ENCODE measurements at regions not wholly inside any gene's neighbourhood (a gene's known extent, or its start where the extent isn't known, plus 50 kb on each side); places are given as distances from the start of the nearest gene placed in this dataset.

DNA sequence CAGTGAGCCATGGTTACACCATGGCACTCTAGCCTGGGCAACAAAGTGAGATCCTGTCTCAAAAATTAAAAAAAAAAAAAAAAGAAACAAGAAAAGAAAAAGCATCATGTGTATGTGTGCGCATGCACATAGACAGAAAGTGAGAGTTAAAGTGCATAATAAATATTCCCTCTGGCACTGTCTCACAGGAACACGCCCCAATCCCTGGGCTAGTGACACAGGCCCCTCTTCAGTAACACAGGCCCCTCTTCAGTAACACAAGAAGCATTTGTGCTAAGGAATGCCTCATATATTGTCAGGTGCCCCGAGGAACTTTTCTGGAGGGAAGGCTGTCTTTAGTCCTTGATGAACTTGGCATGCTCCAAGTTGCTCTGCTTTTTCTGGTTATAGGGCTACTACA lies 57.5 kb downstream of the RPL27A start:
- DNase-seq, result no peak

DNA sequence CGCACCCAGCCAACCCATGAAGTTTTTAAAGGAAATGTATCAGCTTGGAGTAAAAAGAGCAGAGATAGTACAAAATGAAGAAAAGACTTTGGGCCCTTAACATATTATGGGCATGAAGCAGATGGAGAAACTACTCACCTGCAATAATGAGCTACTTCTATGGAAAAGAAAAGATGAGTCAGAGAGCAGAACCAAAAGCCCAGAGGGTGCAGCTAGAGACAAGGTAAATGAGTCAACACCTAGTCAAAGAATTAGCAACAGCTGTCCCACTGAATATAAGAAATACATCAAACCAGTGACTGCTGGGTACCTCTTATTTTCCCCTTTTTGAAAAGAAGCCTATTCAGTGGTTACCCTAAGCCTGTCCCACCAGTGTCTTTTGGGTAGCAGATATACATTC lies 61.8 kb downstream of the RPL27A start:
- DNase-seq, result no peak

DNA sequence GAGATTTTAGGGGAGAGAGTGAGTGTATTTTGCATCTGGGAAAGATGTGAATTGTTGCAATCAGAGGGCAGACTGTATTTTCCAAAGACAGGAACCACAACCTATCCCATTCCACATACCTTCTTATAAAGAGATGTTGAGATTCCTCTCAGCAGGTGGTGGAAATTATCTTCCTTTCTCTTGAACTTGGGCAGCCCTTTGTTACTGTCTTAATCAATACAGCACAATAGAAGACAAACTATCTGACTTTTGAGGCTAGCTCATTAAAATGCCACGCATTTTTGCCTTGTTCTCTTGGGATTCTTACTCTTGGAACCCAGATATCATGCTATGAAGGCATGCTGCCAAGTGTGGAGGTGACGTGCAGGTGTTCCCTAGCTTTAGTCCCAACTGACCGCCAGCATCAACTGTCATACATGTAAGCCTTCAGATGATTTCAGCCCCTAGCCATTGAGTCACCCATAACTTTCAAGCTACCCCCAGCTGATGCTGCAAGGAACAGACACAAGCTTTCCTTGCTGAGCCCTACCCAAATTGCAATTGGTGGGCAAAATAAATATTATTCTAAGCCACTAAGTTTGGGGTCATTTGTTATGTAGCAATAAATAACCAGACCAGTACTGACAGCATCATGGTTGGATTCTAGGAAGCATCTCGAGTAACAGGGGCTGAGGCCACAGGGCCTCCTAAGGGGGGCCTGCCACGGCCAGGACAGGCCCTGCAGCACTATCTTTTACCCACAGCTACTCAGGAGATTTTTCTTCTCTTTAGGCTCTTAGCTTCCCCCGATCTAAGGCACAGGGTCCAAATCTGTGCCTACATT lies 63.0 kb downstream of the RPL27A start:
- DNase-seq, result peak; percentile 33

DNA sequence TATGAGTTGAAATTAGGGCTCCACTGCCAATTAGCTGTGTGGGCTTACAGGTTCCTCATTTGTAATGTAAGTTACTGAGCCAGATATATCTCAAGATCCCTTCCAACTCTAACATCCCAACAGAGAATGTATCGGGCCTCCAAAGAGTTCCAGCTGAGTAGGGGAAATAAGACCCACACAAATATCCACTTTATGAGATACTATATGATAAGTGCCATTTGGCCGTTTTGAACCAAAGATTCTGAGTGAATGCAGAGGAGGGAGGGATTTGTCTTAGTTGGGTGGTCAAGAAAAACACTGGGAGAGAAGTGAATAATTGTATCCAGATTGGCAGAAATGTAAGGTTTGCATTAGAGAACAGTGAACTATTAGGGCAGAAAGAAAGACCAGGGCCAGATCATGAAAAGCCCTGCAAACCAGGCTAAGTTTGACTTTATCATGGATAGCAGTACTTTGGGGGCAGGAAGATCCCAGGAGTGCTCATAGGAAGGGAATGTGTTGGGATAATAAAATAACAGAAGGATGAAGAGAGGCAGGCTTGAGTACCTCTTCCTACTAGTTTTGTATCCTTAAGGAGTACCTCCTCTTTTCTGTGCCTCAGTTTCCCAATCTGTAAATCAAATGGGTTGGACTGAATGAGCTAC lies 63.9 kb downstream of the RPL27A start:
- no peak for DNase-seq

DNA sequence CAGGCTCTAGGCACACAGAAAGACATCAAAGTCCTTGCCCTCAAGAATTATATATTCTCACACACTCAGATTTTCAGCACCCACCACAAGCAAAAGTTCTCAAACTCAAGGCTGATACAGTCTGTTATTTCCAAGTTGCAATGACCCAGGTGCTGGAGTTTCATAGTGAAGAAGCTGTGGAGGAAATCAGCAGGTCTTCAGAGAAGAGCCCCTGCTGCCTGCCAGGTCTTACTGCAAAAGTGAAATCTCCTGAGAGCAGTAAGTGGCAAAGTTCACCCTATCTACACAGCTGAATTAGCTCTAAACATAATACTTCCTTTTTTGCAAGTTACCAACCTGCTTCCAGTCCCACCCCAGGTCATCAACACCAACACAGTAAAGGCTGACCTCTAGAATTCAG lies 64.6 kb downstream of the RPL27A start:
- no peak for DNase-seq

DNA sequence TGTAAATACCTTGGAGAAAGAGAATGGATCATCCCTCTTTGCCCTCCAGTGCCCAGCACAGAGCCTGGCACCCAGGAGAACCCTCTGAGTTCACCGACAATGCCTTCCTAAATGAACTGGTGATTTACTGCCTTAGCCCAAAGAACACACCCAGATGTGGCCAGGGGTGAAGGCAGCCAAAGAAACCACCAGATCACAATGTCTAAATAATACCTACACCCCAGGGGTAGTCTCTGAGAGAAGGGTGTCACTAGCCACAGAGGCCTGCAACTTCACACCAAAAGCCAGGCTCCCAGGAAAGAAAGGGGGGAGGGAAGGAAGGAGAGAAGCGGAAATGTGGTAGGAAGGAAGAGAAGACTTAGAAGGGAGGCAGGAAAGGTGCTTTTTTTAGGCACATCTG lies 65.7 kb downstream of the RPL27A start:
- no peak for DNase-seq

DNA sequence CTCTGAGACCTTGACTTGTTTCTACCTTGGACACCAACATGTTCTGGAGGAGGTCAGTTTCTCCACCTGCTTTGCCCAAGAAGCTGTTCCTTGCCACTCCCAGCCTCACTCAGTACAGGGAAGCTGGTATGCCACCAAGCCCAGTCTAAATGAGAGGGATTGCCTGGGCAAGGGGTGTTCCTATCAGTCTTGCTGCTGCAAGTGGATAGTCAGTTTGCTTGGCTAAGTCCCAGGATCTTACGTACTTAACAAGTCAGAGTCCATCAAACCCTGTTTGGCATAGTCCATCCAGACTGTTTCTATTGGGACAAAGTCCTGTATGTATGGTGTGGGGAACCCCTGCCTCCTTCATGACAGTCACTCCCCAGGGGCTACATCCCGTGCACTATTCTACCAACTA lies 66.6 kb downstream of the RPL27A start:
- DNase-seq, result no peak

DNA sequence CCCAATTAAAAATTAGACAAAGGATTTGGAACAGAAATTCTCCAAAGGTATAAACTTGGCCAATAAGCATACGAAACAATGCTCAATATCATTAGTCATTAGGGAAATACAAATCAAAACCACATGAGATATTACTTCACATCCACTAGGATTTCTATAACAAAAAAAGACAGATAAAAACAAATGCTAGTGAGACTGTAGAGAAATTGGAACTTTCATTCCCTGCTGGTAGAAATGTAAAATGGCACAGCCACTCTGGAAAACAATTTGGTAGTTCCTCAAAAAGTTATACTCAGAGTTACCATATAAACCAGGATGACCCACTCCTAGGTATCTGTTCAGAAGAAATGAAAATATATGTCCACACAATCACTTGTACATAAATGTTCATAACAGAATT lies 71.6 kb downstream of the RPL27A start:
- no peak for DNase-seq

DNA sequence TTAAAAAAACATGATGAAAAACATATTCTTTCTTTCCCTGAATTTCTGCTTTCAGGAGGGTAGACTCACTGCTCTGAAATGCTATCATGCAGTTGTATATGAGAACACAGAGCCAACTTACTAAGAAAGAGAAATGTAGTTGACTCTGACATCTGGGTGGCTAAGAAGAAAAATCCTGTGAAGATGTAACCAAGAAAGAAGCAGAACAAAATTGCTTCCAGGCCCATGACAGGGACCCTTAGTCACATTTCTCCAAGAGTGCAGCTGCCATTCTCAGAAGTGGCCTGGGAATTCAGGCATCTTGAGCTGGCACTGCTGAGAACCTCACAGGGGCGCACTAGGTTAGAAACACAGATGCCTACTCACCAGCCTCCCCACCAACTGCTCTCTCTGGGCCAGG lies 73.6 kb downstream of the RPL27A start:
- DNase-seq, result no peak

DNA sequence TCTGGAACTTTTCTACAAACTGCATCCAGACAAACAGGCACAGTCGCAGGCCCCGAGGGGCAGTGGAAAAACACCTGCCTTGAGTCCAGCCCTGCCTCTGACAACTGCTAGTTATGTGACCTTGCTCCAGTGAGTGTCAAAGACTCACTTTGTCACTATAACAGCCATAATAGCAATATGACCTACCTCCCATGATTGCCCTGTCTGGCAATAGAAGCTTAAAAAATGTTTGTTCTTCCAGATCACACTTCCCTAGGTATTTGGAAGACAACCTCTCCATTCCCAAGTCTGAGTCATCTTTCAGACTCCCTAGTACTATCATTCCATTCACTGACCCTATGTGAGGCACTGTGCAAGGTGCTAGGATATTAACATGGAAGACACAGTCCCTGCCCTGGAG lies 74.5 kb downstream of the RPL27A start:
- no peak for DNase-seq

DNA sequence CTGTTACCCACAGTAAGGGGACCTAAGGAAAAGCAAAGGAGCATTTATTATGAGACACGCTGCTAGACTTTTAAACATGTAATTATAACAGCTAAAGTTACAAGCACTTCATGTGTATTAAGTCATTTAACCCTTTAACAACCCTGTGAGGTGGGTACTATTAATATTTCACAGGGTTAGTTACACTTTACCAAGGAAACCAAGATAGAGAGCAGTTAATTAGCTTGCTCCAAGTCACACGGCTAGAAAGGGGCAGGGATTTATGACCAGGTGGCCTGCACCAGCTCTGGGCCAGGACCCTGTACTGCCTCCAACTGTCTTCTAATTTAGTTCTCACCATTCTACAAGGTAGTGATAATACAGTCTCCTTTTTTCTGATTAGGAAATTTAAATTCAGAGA lies 74.9 kb downstream of the RPL27A start:
- no peak for DNase-seq

DNA sequence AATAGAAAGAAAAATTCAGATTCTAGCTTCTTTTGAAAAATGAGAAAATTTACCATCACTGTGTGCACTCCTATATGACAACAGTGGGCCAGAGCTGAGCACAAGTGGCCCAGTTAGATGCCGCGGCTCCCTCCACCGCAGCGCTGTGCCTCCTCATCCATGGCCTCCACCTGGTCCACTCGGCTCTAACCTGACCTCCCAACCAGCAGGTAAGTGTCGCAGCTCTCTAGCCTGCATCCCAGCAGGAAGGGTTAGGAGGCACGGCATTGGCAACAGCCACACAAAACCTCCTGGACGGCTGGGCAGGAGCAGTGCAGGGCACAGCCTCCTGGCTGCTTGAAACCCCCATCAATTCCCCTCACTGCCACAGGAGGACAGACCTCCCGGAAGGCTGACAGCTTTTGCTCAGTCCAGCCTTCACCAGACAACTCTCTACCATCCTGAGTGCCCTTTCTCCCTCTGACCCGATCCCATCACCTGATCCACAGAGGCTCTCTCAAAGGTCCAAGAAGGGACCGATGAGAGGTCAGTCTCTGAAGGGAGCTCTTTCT lies 76.1 kb downstream of the RPL27A start:
- no peak for DNase-seq

DNA sequence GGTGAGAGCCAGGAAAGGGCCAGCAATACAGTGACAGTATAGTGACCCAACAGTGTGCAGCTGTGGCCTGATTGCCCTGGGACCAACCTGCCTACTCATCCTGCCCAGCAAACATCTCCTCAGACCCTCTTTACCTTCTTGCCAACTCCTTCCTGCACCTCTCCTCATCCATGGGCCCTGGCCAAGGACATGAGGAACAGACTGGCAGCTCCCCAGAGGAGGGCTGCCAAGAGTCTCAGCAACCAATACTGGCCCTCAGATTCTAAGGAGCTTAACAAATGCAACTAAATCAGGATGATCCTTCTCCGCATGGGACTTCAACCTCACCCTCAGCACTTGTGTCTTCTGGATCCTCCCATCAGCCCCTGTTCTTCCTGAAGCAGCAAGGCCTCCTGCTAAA lies 77.0 kb downstream of the RPL27A start:
- no peak for DNase-seq

DNA sequence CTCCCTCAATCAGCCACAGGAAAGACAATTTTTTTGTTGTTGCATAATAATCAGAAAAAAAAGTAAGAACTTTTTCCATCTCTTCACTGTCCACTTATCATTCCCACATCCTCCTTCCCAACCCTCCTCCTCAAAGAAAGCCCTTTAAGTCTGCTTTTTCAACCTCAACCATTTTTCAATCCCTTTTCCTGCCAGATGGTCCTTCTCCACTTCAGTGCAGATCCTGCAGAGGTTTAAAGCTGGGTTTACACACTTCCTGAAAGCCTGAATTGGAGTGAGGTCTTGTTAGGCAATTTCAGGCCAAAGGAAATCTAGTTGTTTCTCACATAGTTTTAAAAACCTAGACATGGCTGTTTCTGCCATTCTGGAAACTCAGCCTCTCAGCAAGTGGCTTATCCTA lies 78.3 kb downstream of the RPL27A start:
- DNase-seq, result no peak

DNA sequence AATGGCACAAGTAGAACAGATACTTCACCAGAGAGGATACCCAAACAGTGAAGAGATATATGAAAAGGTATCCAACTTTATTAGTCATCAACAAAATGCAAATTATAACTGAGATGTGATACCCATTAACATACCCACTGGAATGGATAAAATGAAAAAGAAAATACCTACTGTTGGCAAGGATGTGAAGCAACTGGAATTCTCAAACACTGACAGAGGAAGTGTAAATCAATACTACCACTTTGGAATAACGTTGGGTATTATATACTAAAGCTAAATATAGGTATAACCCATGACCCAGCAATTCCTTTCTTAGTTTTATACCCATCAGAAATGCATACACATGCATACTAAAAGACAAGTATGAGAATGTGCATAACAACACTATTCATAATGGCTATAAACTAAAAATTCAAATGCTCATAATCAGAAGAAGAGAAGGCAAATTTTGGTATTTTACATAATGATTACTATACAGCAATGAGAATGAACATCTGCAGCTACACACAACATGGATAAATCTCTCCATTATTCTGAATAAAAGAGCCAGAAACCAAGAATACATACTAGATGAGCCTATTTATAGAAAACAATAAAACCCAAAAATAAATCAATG lies 80.6 kb downstream of the RPL27A start:
- DNase-seq, result no peak

DNA sequence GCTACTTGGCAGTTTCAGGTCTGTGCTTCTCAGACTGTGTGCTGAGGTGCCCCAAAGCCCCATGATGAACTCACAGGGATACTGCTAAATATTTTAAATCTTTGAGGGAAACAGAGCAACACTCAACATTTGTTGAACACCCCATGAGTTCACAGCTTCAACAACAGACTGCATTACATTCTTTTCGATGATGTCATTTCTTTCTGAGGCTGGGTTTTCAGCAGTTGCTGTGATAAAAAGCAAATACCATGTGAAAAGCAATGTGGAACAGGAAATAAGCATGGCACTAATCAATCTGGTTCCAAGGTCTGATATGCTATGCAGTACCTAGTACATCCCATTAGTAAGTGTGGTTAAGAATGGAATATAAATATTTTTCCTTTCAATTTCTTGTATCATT lies 82.7 kb downstream of the RPL27A start:
- no peak for DNase-seq

DNA sequence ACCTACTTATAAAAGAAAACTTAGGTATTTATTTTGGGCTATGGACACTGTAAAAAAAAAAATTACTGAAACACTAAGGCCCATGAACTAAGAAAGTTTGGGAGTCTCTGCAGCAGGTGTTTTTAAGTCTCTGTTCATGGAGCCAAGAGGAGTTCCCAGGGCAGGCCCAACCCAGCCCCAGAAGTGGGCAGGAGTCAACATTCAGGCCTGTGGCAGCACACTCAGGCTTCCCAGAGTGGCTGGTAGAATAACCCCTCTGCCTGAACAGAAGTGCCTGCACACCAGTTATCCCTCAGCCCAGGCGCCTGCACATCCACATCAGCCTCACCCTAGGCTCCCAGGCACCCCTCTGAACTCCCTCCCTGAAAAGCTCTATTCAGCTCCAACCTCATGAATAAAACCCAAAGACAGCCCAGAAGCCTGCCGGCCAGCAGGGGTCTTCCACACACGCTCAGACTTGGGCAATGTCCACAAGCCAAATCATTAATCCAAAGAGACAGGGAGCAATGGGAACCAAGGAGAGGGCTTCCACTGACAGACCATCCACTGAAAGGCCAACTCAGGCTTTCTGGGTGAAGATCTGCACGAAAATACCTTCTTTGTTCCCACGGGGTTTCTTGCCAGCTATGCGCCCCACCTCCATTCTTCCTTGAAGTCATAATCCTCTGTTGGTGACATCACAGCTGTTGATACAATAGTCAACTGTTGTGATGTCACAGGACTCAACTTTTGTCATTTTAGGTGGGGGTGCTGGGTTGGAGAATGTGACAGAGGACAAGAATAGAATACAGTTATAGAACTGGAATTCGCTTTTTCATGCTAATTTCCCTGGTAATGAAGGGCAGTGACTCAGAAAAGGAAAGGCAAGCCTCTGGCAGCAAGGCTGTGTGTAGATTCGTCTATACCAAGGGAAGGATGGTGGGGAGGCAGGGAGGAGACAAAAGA lies 83.7 kb downstream of the RPL27A start:
- no peak for DNase-seq

DNA sequence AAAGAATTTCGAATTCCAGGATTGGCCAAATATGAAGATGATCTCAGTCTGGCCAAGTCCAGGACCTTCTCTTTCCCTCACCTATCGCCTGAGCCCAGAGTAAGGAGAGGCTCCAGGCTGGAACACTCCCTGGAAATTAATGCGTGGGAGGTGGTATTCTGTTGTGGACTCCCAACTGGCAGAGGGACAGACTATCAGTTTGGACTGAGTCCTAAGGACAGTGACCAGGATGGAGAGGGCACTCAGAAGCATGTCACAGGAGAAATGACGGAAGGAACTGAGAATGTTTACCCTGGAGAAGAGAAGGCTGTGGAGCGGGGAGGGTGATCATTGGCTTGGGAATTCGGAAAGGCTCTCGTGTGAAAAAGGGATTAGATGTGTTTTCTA lies 84.4 kb downstream of the RPL27A start:
- DNase-seq, result no peak

DNA sequence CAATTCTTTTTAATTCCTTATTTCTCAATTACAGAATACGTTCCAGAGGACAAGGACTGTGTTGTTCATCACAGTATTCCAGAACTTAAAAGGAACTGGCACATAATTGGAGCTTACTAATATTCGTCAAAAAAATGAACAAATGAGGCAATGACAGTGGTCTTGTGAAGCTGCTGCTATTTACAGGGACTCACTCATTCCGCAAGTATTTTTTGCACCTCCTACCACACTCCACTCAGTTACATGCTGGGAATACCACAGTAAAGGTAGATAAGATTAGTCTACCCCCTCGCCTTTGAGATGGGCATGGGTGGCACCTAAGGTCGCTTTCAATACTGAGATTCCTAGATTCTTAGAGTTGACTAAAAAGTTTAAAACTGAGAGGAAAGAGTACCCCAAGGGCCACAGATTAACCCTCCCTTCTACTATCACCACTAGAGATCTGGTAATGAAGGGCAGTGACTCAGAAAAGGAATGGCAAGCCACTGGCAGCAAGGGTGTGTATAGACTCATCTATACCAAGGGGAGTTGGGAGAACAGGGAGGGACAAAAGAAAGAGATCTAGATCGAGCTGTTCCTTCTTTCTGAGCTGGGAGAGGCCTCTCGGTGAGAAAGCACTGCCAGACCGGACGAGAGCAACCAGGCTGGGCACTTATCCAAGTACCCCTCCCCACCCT lies 85.0 kb downstream of the RPL27A start:
- no peak for DNase-seq

DNA sequence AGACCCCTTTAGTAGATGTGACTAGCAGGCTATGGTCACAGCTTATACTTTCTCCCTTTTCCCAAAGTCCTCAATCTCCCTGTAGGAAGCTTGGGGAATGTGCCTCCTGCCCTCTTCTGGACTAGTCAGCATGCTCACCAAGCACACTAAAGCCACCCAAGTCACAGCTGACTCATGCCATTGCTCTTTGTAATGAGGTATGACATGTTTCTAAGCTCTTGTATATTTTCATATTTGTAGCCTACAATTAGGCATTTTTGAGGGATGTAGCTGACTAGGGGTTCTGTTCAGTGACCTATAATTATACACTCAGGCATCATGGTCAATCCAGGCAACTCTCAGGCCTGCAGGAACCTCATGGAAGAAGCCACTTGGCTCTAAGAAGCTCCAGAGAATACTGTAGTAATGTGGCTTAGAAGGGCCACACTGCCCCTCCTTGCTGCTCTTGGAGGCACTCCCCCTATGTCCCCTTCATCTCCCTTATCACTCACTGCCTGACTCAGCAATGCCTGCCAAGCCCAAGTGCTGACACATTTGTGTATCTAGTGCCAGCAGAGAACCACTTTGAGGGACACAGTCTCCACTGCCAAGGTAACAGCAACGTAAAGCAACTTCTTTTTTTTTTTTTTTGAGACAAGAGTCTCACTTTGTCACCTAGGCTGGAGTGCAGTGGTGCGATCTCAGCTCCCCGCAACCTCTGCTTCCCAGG lies 86.2 kb downstream of the RPL27A start:
- DNase-seq, result no peak
